Left lung (tissue), 4 donors: ENCODE measurements at regions not wholly inside any gene's neighbourhood (a gene's known extent, or its start where the extent isn't known, plus 50 kb on each side); places are given as distances from the start of the nearest gene placed in this dataset.

ENCODE experiments used
- ATAC-seq: fragments of 200-7000 bp; cut with Tn5 transposase; one replicate; pipeline ENCODE4 v1.9.1; 2020; ENCODE audit warnings: moderate library complexity
- DNase-seq, 4 donors: peaks; one replicate each; pipeline ENCODE4 v3.0.0-alpha.2; 2013 to 2020
- H3K27ac ChIP-seq, 2 donors: fragments of 200-600 bp; sonication (generic) in 1 of 2; one replicate each; pipeline versions ENCODE4 v1.5.0 to v1.8.0; 2020 to 2021
- H3K27me3 ChIP-seq, 2 donors: fragments of 200-600 bp; sonication (generic) in 1 of 2; one replicate each; pipeline versions ENCODE4 v1.5.0 to v1.8.0; 2020 to 2021
- H3K36me3 ChIP-seq, 2 donors: fragments of 200-600 bp; sonication (generic) in 1 of 2; one replicate each; pipeline versions ENCODE4 v1.5.0 to v1.8.0; 2020 to 2021
- H3K4me1 ChIP-seq, 2 donors: fragments of 200-600 bp; one replicate each; pipeline ENCODE4 v1.8.0; 2021
- H3K4me3 ChIP-seq, 2 donors: fragments of 200-600 bp; sonication (generic) in 1 of 2; one replicate each; pipeline versions ENCODE4 v1.5.0 to v1.8.0; 2020 to 2021; ENCODE audit warnings: mild to moderate bottlenecking in 1 of 2
- H3K9me3 ChIP-seq, 2 donors: fragments of 200-600 bp; sonication (generic) in 1 of 2; one replicate each; pipeline versions ENCODE4 v1.5.0 to v1.8.0; 2020 to 2021
- intact Hi-C, 2 donors: fragments of 100-400 bp; cut with DNase I; formaldehyde crosslinking; loops; one replicate each; pipeline versions ENCODE4 v1.11.2 to v1.14.2; 2022
- TF ChIP-seq, protein P1 (sequence below), 2 donors: fragments of 200-600 bp; sonication (generic) in 1 of 2; IDR thresholded peaks; one replicate each; pipeline versions ENCODE4 v1.5.0 to v1.8.0; 2021; ENCODE audit warnings: antibody characterized with exemption in 2 of 2
- donor health status: DM: no; HTN: yes; CAD: no.
- donor health status: DM: no; HTN: no; CAD: no.

DNA sequence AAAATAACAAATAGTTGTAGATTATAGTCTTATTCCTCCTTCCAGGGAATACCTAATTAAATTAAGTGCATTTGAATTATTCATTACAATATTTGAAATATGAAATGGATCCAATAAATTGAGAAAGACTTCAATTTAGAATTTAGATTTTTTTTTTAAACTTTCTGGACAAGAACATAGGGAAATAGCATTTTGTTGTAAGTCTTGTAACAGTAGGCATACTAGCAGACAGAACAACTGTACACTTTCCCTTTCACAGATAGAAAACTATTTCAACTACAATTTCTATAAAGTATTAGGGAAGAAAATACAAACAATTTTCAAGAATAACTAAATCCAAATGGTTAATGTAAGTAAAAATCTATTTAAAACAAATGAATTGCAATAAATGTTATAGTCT lies 577.5 kb downstream of the USP25 start:
- intact Hi-C loops: no loop called here
- H3K9me3 ChIP-seq: no peaks in the 10 kb centered on the region
- no peaks in the 10 kb centered on the region for H3K27me3 ChIP-seq
- TF ChIP-seq, protein P1, sequence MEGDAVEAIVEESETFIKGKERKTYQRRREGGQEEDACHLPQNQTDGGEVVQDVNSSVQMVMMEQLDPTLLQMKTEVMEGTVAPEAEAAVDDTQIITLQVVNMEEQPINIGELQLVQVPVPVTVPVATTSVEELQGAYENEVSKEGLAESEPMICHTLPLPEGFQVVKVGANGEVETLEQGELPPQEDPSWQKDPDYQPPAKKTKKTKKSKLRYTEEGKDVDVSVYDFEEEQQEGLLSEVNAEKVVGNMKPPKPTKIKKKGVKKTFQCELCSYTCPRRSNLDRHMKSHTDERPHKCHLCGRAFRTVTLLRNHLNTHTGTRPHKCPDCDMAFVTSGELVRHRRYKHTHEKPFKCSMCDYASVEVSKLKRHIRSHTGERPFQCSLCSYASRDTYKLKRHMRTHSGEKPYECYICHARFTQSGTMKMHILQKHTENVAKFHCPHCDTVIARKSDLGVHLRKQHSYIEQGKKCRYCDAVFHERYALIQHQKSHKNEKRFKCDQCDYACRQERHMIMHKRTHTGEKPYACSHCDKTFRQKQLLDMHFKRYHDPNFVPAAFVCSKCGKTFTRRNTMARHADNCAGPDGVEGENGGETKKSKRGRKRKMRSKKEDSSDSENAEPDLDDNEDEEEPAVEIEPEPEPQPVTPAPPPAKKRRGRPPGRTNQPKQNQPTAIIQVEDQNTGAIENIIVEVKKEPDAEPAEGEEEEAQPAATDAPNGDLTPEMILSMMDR (IDR thresholded peaks at IDR 0.05): no peak
- no peak overlapping the region for H3K4me3 ChIP-seq
- no peaks in the 10 kb centered on the region for H3K36me3 ChIP-seq
- no peak for ATAC-seq
- no peak for DNase-seq
- H3K27ac ChIP-seq: no peak overlapping the region
- H3K4me1 ChIP-seq: no peaks in the 10 kb centered on the region

DNA sequence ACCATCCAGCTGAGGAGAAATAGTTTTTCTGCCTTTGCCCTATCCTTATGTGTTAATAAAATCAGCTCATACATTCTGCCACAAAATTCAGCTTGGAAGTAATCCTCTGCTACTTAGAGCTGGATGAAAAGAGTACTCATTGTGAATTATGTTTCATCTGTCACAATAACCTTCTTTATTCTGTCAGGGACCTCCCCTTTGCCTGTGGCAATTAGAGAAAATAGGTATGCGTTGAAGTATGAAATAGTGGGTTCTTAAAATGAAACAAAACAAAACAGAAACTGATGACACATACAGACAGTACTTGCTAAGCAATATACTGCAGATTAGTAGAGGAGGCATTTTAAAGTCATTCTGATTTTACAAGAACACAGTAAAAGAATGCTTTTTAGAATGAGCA lies 578.5 kb downstream of the USP25 start:
- no peaks in the 10 kb centered on the region for H3K9me3 ChIP-seq
- ATAC-seq: no peak
- intact Hi-C loops: no loop called here
- H3K27me3 ChIP-seq: no peaks in the 10 kb centered on the region
- H3K4me3 ChIP-seq: no peak overlapping the region
- TF ChIP-seq, protein P1 (IDR thresholded peaks at IDR 0.05): no peak
- H3K27ac ChIP-seq: no peak overlapping the region
- no peak for DNase-seq
- H3K36me3 ChIP-seq: no peaks in the 10 kb centered on the region
- H3K4me1 ChIP-seq: no peaks in the 10 kb centered on the region

DNA sequence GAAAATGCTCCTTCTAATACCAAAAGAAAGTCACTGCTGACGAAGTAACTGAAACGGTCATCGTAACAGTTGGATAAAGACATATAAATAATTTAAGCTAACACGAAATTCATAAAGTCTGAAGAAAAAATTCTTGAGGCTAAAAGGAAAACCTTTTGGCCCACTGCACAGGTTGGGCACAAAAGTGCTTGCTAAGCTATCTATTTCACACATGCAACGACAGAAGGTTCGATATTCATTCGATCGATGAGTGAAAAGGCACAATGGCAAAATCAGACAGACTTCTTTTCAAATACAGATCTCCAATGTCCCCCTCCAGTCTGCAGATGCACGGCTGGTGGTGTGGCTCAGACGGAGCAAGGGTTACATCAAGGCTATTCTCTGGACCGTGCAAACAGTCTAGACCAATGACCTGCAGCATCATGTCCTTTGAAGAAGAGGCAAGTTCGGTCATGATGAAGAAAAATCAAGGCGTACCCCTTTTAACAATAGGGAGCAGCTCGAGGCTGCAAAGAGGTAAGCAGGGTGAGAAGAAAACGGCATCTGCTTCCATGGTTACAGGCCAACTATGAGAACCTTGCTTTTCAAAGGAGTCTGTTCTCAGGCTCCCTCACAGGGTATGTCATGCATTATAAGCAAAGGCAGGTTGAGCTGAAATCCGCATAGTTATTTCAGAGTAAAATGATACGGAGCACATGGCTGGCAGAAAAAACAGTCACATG lies 579.6 kb downstream of the USP25 start:
- Histone ChIP-seq H3K4me1 (no peaks in the 10 kb centered on the region), H3K27me3 (no peaks in the 10 kb centered on the region), H3K9me3 (no peaks in the 10 kb centered on the region), H3K36me3 (no peaks in the 10 kb centered on the region), H3K4me3 (no peak overlapping the region), H3K27ac (no peak overlapping the region)
- ATAC-seq: no peak
- no peak for DNase-seq
- TF ChIP-seq, protein P1 (IDR thresholded peaks at IDR 0.05): no peak
- intact Hi-C loops: no loop called here

DNA sequence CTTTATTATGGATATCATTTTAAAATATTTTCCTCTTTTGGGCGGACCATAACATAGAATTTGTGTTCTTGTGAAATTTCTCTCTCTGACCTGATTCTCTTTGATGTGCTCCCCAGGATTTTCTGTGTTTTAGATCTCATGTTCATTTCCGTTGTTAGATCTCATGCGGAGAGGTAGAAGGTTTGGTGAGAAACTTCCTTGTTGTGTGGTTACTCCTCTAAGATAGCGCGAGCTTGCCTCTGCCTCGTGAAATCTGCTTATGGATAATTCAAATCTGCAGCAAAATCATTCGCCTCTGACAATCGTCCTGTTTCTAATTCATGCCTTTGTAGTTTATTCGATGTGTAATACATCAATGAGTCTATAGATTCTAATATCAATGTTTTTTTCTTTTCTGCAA lies 580.4 kb downstream of the USP25 start:
- Histone ChIP-seq H3K4me3 (no peak overlapping the region), H3K9me3 (no peaks in the 10 kb centered on the region), H3K4me1 (no peaks in the 10 kb centered on the region), H3K27me3 (no peaks in the 10 kb centered on the region), H3K36me3 (no peaks in the 10 kb centered on the region), H3K27ac (no peak overlapping the region)
- ATAC-seq (no peak), DNase-seq (no peak)
- TF ChIP-seq, protein P1 (IDR thresholded peaks at IDR 0.05): no peak
- intact Hi-C loops: no loop called here

DNA sequence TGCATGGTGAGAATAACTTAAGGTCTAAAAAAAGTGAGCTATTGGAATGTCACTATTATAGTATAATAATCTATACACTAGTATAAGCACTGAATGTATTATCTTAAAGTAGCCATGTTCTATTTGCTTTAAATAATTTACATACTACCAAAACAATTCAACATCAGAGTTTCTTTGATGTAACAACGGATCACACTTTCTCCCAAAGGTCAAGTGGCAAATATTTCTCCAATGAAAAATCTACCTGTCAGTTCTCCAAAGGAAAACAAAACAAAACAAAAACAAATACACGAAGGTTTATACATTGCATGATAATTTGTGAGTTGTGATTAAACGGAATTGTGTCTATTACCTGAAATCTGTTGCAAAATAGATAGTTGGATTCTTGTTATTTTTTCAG lies 581.4 kb downstream of the USP25 start:
- TF ChIP-seq, protein P1 (IDR thresholded peaks at IDR 0.05): no peak
- H3K9me3 ChIP-seq: no peaks in the 10 kb centered on the region
- intact Hi-C loops: no loop called here
- H3K27ac ChIP-seq: no peak overlapping the region
- no peak overlapping the region for H3K4me3 ChIP-seq
- no peak for ATAC-seq
- H3K36me3 ChIP-seq: no peaks in the 10 kb centered on the region
- no peak for DNase-seq
- H3K27me3 ChIP-seq: no peaks in the 10 kb centered on the region
- no peaks in the 10 kb centered on the region for H3K4me1 ChIP-seq
